Activated B cell treated with CpG ODN at 0.5 μM for 24 hours (primary cell): ENCODE measurements at regions not wholly inside any gene's neighbourhood (a gene's known extent, or its start where the extent isn't known, plus 50 kb on each side); places are given as distances from the start of the nearest gene placed in this dataset.
"Not testable (repeated sequence)": the region's sequence is repeated elsewhere in the genome, so short reads cannot be mapped to it uniquely, and the experiment has no call there.

Source experiments
- ATAC-seq: fragments of 200-7000 bp; cut with Tn5 transposase; one replicate; pipeline ENCODE4 v1.10.0; 2021; ENCODE audit warnings: low read depth, mild to moderate bottlenecking, moderate library complexity
- CTCF ChIA-PET: fragments of 350-600 bp; sonication (Branson Sonifier 250); formaldehyde crosslinking; loops from one replicate; lab custom pipeline; 2021; ENCODE audit warnings: antibody characterized with exemption; lab: Charles Lee
- POLR2A ChIA-PET: fragments of 350-600 bp; sonication (Branson Sonifier 250); formaldehyde crosslinking; loops from one replicate; lab custom pipeline; 2021; ENCODE audit warnings: antibody characterized with exemption; lab: Charles Lee
- DNase-seq: peaks from one replicate; pipeline ENCODE4 v3.0.0; 2022
- H3K27ac Mint-ChIP-seq: one replicate; pipeline ENCODE4 v1.8.0; 2020; ENCODE audit warnings: mixed read lengths
- H3K27me3 Mint-ChIP-seq: one replicate; pipeline ENCODE4 v1.8.0; 2021; ENCODE audit warnings: mixed read lengths
- H3K36me3 Mint-ChIP-seq: one replicate; pipeline ENCODE4 v1.8.0; 2021; ENCODE audit warnings: low read depth, mixed read lengths
- H3K4me1 Mint-ChIP-seq: one replicate; pipeline ENCODE4 v1.8.0; 2021; ENCODE audit warnings: mixed read lengths
- H3K4me3 Mint-ChIP-seq: one replicate; pipeline ENCODE4 v1.8.0; 2020; ENCODE audit warnings: mild to moderate bottlenecking, mixed read lengths
- H3K9me3 Mint-ChIP-seq: one replicate; pipeline ENCODE4 v1.8.0; 2020; ENCODE audit warnings: mixed read lengths
- intact Hi-C: fragments of 100-400 bp; cut with micrococcal nuclease; formaldehyde crosslinking; loops from one replicate; pipeline ENCODE4 v1.15.1; 2024
- TF ChIP-seq, protein P1 (sequence below): fragments of 200-600 bp; IDR thresholded peaks from one replicate; pipeline ENCODE4 v1.8.0; 2022; ENCODE audit warnings: antibody characterized with exemption, mild to moderate bottlenecking

DNA sequence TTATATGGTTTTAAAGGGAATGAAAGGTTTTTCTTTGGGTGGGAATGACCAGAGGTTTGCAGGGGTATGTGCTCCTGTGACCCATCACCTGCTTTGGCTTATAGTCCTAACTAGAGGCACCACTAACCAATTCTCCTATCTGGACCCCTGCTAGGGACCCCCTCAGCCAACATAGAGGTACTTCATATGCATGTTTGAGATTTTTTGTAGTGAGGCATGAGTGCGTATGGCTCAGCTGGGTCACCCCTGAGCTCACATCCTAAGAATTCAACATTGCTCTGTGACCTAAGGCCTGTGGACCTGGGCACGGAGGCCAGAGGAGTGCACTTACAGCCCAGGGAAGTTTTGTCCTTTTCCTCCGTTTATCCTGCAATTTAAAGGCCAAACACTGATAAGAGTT, 68.4 kb upstream of the EEF1E1 start:
- Mint-ChIP-seq H3K4me1 (no peaks in the 10 kb centered on the region), H3K9me3 (no peaks in the 10 kb centered on the region), H3K4me3 (no peak overlapping the region), H3K27me3 (peaks cover 4% of the 10 kb centered on the region), H3K36me3 (no peaks in the 10 kb centered on the region), H3K27ac (no peak overlapping the region)
- TF ChIP-seq, protein P1, sequence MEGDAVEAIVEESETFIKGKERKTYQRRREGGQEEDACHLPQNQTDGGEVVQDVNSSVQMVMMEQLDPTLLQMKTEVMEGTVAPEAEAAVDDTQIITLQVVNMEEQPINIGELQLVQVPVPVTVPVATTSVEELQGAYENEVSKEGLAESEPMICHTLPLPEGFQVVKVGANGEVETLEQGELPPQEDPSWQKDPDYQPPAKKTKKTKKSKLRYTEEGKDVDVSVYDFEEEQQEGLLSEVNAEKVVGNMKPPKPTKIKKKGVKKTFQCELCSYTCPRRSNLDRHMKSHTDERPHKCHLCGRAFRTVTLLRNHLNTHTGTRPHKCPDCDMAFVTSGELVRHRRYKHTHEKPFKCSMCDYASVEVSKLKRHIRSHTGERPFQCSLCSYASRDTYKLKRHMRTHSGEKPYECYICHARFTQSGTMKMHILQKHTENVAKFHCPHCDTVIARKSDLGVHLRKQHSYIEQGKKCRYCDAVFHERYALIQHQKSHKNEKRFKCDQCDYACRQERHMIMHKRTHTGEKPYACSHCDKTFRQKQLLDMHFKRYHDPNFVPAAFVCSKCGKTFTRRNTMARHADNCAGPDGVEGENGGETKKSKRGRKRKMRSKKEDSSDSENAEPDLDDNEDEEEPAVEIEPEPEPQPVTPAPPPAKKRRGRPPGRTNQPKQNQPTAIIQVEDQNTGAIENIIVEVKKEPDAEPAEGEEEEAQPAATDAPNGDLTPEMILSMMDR = no peak
- ATAC-seq (no peak), DNase-seq (no peak)
- ChIA-PET CTCF (no interaction called here), POLR2A (no interaction called here)
- intact Hi-C loops = no loop called here

DNA sequence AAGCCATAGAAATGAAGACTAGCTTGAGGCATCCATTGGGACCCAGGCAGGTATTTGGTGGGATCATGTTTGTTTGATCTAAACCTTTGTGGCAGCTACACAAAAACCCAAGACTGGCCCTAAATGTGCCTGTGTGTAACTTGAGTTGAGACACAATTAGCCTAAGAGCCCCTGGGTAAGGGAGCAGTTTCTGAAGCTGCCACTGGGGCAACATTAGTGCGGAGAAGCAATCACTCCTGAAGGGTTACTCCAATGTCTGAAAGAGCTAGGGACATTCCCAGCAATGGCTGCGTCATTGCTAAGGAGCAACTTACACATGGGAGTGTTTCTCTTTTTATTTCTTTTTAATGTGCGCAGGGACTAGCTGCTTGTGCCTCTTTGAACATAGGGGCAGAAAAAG, 67.9 kb upstream of the EEF1E1 start:
- intact Hi-C loops = no loop called here
- DNase-seq (no peak), ATAC-seq (no peak)
- CTCF ChIA-PET = no interaction called here
- Mint-ChIP-seq H3K27ac (no peak overlapping the region), H3K4me1 (no peaks in the 10 kb centered on the region), H3K4me3 (no peak overlapping the region), H3K27me3 (peaks cover 4% of the 10 kb centered on the region), H3K9me3 (no peaks in the 10 kb centered on the region), H3K36me3 (no peaks in the 10 kb centered on the region)
- TF ChIP-seq, protein P1 = no peak
- POLR2A ChIA-PET = no interaction called here

DNA sequence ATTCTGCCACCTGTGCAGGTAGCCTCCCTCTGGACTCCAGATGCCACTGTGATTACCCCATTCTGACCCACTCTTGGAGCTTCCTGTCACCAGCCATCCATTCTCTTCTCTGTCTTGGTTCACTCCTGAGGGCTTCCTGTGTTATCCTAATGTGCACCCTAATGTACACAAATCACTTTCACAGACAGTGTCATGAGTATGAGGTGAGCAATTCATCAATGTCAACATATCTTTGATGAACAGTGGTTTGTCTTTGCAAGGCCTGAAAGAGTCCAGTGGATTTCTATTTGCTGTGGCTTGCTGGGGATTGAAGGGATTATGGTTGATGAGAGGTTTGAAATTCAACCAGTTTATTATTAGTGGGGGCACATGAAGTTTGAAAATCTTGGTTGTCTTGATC, 63.8 kb upstream of the EEF1E1 start:
- Mint-ChIP-seq H3K27me3 (peaks cover 4% of the 10 kb centered on the region), H3K27ac (no peak overlapping the region), H3K4me3 (no peak overlapping the region), H3K4me1 (no peaks in the 10 kb centered on the region), H3K9me3 (no peaks in the 10 kb centered on the region), H3K36me3 (no peaks in the 10 kb centered on the region)
- DNase-seq (no peak), ATAC-seq (no peak)
- TF ChIP-seq, protein P1 = no peak
- POLR2A ChIA-PET = no interaction called here
- intact Hi-C loops = no loop called here
- CTCF ChIA-PET = no interaction called here

DNA sequence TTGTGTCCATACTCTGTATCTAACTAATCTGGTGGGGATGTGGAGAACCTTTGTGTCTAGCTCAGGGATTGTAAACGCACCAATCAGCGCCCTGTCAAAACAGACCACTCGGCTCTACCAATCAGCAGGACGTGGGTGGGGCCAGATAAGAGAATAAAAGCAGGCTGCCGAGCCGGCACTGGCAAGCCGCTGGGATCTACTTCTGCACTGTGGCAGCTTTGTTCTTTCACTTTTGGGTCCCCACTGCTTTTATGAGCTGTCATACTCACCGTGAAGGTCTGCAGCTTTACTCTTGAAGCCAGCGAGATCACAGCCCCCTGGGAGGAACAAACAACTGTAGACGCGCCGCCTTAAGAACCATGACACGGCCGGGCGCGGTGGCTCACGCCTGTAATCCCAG, 62.7 kb upstream of the EEF1E1 start:
- H3K36me3 Mint-ChIP-seq, POLR2A ChIA-PET, ATAC-seq, H3K9me3 Mint-ChIP-seq, H3K4me1 Mint-ChIP-seq, H3K27ac Mint-ChIP-seq, CTCF ChIA-PET, intact Hi-C loops, H3K27me3 Mint-ChIP-seq, DNase-seq, H3K4me3 Mint-ChIP-seq: not testable (repeated sequence)

DNA sequence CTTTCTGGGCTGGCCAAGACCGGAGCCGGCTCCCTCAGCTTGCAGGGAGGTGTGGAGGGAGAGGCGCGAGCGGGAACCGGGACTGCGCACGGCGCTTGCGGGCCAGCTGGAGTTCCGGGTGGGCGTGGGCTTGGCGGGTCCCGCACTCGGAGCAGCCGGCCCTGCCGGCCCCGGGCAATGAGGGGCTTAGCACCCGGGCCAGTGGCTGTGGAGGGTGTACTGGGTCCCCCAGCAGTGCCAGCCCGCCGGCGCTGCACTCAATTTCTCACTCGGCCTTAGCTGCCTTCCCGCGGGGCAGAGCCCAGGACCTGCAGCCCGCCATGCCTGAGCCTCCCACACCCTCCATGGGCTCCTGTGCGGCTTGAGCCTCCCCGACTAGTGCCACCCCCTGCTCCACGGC, 61.9 kb upstream of the EEF1E1 start:
- H3K36me3 Mint-ChIP-seq, intact Hi-C loops, H3K27ac Mint-ChIP-seq, ATAC-seq, H3K4me3 Mint-ChIP-seq, H3K4me1 Mint-ChIP-seq, H3K9me3 Mint-ChIP-seq, CTCF ChIA-PET, H3K27me3 Mint-ChIP-seq, DNase-seq, POLR2A ChIA-PET: not testable (repeated sequence)

DNA sequence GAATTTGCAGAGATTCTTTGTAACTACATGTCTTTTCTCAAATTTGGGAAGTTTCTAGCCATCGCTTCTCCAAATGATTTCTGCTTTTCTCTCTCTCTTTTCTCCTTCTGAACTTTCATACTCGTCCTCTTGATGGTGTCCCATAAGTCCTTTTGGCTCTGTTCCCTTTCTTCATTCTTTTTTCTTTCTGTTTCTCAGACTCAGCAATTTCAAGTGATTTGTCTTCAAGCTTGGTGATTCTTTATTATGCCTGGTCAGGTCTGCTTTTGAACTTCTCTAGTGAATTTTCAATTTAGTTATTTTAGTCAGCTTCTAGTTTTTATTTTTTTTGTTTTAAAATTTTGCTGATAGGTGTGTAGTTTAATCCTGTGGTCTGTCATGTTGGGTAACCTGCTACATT, 57.6 kb upstream of the EEF1E1 start:
- no peak for DNase-seq
- no peaks in the 10 kb centered on the region for H3K36me3 Mint-ChIP-seq
- H3K4me3 Mint-ChIP-seq = no peak overlapping the region
- no peaks in the 10 kb centered on the region for H3K4me1 Mint-ChIP-seq
- TF ChIP-seq, protein P1 = no peak
- peaks cover 9% of the 10 kb centered on the region for H3K27me3 Mint-ChIP-seq
- ATAC-seq = no peak
- CTCF ChIA-PET = no interaction called here
- H3K9me3 Mint-ChIP-seq = no peaks in the 10 kb centered on the region
- H3K27ac Mint-ChIP-seq = no peak overlapping the region
- intact Hi-C loops = no loop called here
- POLR2A ChIA-PET = no interaction called here
